ENCODE measurements at regions not wholly inside any gene's neighbourhood (a gene's known extent, or its start where the extent isn't known, plus 50 kb on each side); places are given as distances from the start of the nearest gene placed in this dataset.
"Not testable (repeated sequence)": the region's sequence is repeated elsewhere in the genome, so short reads cannot be mapped to it uniquely, and the experiment has no call there.

GRCh38 chr4:33493231-33493630 lies 2751.1 kb downstream of the ARAP2 start:
- H3K27ac Mint-ChIP-seq (ENCODE audit: unreplicated experiment): no peak overlapping the region
- peaks cover 1% of the 10 kb centered on the region for H3K4me1 Mint-ChIP-seq (ENCODE audit: unreplicated experiment)
- H3K27me3 Mint-ChIP-seq (ENCODE audit: unreplicated experiment): no peaks in the 10 kb centered on the region
- no peak for DNase-seq (ENCODE audit: extremely low spot score, unreplicated experiment)
- no peak overlapping the region for H3K4me3 Mint-ChIP-seq (ENCODE audit: unreplicated experiment)
- no peaks in the 10 kb centered on the region for H3K9me3 Mint-ChIP-seq (ENCODE audit: unreplicated experiment)
- no peaks in the 10 kb centered on the region for H3K36me3 Mint-ChIP-seq (ENCODE audit: unreplicated experiment)
- no peak for TF ChIP-seq CTCF (IDR thresholded peaks at IDR 0.05)

GRCh38 chr4:33494150-33494549 lies 2750.2 kb downstream of the ARAP2 start:
- no peak for TF ChIP-seq CTCF (IDR thresholded peaks at IDR 0.05)
- no peak for DNase-seq (ENCODE audit: extremely low spot score, unreplicated experiment)
- Mint-ChIP-seq H3K36me3 (ENCODE audit: unreplicated experiment) (no peaks in the 10 kb centered on the region), H3K4me1 (ENCODE audit: unreplicated experiment) (peaks cover 1% of the 10 kb centered on the region), H3K27me3 (ENCODE audit: unreplicated experiment) (no peaks in the 10 kb centered on the region), H3K27ac (ENCODE audit: unreplicated experiment) (no peak overlapping the region), H3K9me3 (ENCODE audit: unreplicated experiment) (peaks cover 5% of the 10 kb centered on the region), H3K4me3 (ENCODE audit: unreplicated experiment) (no peak overlapping the region)

- not testable (repeated sequence) for H3K27me3 Mint-ChIP-seq (ENCODE audit: unreplicated experiment)
These were observed 2742.7 kb downstream of the ARAP2 start for GRCh38 chr4:33501587-33501986.

GRCh38 chr4:33512397-33512796 lies 2731.9 kb downstream of the ARAP2 start:
- Mint-ChIP-seq H3K27ac (ENCODE audit: unreplicated experiment) (no peak overlapping the region), H3K36me3 (ENCODE audit: unreplicated experiment) (no peaks in the 10 kb centered on the region), H3K9me3 (ENCODE audit: unreplicated experiment) (peaks cover 4% of the 10 kb centered on the region), H3K4me3 (ENCODE audit: unreplicated experiment) (no peak overlapping the region), H3K27me3 (ENCODE audit: unreplicated experiment) (no peaks in the 10 kb centered on the region), H3K4me1 (ENCODE audit: unreplicated experiment) (no peaks in the 10 kb centered on the region)
- no peak for TF ChIP-seq CTCF (IDR thresholded peaks at IDR 0.05)
- DNase-seq (ENCODE audit: extremely low spot score, unreplicated experiment): no peak

More at GRCh38 chr4:33501587-33501986, 2742.7 kb downstream of the ARAP2 start:
- H3K27ac Mint-ChIP-seq (ENCODE audit: unreplicated experiment); H3K4me1 Mint-ChIP-seq (ENCODE audit: unreplicated experiment); DNase-seq (ENCODE audit: extremely low spot score, unreplicated experiment); H3K36me3 Mint-ChIP-seq (ENCODE audit: unreplicated experiment); H3K4me3 Mint-ChIP-seq (ENCODE audit: unreplicated experiment): not testable (repeated sequence)
- peaks cover 27% of the 10 kb centered on the region for H3K9me3 Mint-ChIP-seq (ENCODE audit: unreplicated experiment)

GRCh38 chr4:33518856-33519255 lies 2725.5 kb downstream of the ARAP2 start:
- Mint-ChIP-seq H3K36me3 (ENCODE audit: unreplicated experiment) (no peaks in the 10 kb centered on the region), H3K4me3 (ENCODE audit: unreplicated experiment) (no peak overlapping the region), H3K4me1 (ENCODE audit: unreplicated experiment) (peaks cover 2% of the 10 kb centered on the region), H3K27ac (ENCODE audit: unreplicated experiment) (no peak overlapping the region), H3K9me3 (ENCODE audit: unreplicated experiment) (peaks cover 20% of the 10 kb centered on the region), H3K27me3 (ENCODE audit: unreplicated experiment) (no peaks in the 10 kb centered on the region)
- no peak for DNase-seq (ENCODE audit: extremely low spot score, unreplicated experiment)
- TF ChIP-seq CTCF (IDR thresholded peaks at IDR 0.05): no peak

GRCh38 chr4:33532821-33533220 lies 2711.5 kb downstream of the ARAP2 start:
- Mint-ChIP-seq H3K36me3 (ENCODE audit: unreplicated experiment) (no peaks in the 10 kb centered on the region), H3K4me3 (ENCODE audit: unreplicated experiment) (no peak overlapping the region)

More at GRCh38 chr4:33532821-33533220, 2711.5 kb downstream of the ARAP2 start:
- Mint-ChIP-seq H3K9me3 (ENCODE audit: unreplicated experiment) (no peaks in the 10 kb centered on the region), H3K27me3 (ENCODE audit: unreplicated experiment) (no peaks in the 10 kb centered on the region), H3K27ac (ENCODE audit: unreplicated experiment) (no peak overlapping the region), H3K4me1 (ENCODE audit: unreplicated experiment) (no peaks in the 10 kb centered on the region)
- no peak for TF ChIP-seq CTCF (IDR thresholded peaks at IDR 0.05)
- DNase-seq (ENCODE audit: extremely low spot score, unreplicated experiment): no peak
